ENCODE measurements at regions not wholly inside any gene's neighbourhood (a gene's known extent, or its start where the extent isn't known, plus 50 kb on each side); places are given as distances from the start of the nearest gene placed in this dataset.

GRCh38 chr6:14258695-14259593 is 141.4 kb downstream of the CD83 start:
- no peak for DNase-seq

DNA sequence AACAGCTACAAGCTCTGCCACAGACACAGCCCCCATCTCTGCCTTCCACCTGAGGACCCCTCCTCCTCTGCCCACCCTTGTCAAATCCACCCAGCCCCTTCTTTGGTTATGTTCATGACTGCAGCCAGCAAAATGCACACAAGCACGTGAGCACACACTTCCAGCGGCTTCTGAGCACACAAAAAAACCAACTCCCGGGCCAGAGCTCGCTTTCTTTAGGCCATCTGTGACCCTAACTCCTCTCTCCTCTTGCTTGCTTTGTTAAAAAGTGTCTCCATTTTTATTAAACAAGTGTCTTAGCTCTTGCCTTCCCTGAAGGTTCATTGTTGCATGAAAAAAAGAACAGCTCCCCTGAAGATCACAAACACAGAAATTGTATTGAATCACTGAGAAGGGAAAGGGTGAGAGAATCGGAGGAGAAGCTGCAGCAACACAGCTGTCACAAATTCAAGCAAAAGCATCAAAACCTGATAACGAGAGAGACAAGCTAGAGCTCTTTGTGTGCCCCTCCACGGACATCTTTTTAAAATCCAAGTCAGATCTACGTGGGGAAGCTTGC is 142.1 kb downstream of the CD83 start:
- no peak for DNase-seq

GRCh38 chr6:14260839-14261238 is 143.3 kb downstream of the CD83 start:
- no peak for DNase-seq

DNA sequence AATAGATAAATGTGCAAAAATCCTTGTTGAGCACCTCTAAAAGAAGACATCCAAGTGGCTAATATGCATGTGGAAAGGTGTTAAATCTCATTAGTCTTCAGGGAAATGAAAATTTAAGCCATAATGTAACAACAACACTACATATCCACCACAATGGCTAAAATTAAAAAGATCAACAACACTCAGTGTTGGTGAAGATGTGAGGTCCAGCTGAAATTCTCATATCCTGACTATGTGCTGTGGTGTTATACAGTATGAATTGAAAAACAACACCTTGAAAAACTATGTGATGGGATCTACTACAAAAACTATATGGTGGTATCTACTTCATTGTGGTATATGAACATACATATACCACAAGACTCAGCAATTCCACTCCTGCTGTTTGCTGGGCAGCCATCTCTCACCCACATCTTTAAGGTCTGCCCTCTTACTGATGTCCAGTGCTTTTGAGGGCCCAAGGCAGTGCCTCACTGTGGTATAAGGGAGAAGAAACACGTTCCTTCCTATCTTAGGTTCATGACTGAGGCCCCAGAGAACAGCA is 146.4 kb downstream of the CD83 start:
- DNase-seq: no peak

DNA sequence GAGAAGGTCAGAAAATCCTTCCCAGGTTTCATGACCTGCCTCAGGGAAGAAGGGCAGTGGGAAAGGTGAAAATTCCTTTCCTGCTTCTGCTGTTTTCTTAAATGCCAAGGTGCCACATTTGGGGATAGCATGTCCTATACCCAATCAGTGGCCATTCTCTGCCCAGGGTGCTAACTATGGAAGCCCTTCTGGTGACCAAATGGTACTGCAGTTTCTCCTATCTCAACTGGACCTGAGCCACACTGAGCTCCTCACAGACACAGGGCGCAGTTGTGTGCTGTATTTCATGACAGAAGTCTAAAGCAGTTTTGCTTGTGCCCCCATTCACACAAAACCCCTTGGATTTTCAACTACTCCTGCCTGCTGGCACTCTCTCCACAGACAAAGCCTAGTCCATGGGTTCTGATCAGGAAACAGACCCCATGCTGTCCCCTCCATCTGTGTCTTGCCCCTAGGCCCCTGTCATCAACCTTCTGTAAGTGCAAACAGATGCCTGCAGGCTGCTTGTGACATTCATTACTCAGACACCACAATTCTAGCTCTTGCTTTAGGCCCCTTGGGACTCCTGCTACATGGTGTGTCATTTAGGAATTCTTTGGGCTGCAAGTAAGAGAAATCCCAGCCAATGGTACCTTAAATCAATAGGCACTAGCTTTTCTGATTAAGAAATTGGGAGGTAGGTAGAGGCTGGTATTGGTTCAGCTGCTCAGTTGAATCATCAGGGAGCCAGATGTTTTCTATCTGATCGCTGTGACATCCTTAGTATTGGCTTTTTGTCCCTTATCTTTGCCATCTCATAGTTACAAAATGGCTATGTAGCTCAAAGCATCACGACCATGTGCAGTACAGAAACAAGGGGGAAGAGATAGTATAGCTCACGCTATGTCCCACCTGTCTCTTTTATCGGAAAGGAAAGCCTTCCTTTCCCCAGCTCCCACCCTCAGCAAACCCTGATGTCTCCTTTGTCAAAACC is 147.8 kb downstream of the CD83 start:
- no peak for DNase-seq

- no peak for DNase-seq
Measured at GRCh38 chr6:14266266-14266665, 148.7 kb downstream of the CD83 start.

- no peak for DNase-seq
Measured at GRCh38 chr6:14267885-14268660, 150.5 kb downstream of the CD83 start.

- DNase-seq: no peak
Measured at GRCh38 chr6:14269436-14269835, 151.9 kb downstream of the CD83 start.

DNA sequence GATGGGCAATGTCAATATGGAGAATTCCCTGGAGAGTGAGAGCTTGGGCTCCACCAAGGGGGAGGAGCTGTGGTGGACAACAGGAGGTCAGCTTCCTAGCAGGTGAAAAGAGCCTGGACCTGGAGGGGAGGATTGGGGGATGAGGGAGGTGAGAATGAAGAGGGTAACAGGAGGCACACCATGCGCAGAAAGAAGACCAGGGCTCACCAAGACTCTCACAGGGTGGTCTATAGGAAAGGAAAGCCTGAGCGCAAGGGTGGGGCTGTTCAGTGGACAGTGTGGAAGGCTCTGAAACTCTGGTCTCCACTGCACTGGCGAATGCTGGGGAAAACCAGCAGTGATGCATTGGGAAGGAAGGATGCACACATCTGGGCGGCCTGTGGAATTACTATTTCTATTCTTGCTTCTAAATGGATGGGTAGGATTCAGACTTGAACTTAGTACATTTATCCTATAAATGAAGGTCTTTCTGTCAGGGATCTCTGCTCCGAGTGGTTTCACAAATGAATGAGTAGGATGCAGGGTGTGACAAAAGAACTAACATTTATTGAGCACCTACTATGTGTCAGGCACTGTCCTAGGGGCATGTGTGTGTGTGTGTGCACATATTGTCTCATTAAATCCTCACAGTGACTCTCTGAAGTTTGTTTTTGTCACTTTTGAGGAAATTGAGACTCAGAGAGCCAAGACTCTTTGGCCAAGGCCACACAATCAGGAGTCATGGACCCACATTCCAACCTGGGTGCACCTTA is 152.7 kb downstream of the CD83 start:
- DNase-seq: no peak

DNA sequence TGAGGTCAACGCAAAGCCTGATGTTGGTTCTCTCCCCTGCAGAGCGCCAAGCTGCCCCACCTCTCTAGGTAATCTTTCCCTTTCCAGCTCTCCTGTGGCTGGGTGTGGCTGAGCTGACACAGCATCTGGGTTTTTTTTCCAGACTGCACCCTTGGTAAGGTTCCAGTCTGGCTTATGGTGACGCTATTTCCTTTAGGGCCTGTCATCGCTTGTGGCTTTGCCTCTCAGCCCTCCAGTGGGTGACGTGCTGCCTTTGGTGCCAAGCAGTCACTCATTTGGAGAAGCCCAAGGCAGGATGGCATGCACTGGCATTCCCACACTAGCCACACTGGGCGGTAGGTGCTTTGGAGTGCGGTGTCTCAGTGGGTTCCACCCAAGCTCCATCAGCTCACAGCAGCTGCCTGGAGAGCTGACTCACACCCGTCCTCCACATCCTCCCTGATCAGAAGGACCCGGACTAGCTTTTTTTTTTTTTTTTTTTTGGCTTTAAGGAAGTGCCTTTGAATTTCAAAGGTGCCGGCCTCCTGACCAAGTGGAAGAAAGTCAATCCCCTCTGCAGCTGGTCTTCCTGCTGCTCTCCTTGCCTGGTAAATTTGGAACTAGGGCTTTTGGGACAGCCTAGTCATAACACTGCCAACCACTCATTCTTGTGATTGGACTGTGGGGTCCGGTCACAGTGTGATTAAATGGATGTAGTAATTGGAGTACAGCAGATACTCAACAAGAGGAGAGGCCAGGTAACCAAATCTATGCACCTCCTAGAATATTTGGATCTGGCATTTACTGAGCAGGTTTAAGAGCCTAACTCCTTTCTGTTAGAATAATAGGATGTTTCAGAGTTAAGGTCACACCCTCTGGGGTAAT is 153.6 kb downstream of the CD83 start:
- DNase-seq: peak; percentile 86

DNA sequence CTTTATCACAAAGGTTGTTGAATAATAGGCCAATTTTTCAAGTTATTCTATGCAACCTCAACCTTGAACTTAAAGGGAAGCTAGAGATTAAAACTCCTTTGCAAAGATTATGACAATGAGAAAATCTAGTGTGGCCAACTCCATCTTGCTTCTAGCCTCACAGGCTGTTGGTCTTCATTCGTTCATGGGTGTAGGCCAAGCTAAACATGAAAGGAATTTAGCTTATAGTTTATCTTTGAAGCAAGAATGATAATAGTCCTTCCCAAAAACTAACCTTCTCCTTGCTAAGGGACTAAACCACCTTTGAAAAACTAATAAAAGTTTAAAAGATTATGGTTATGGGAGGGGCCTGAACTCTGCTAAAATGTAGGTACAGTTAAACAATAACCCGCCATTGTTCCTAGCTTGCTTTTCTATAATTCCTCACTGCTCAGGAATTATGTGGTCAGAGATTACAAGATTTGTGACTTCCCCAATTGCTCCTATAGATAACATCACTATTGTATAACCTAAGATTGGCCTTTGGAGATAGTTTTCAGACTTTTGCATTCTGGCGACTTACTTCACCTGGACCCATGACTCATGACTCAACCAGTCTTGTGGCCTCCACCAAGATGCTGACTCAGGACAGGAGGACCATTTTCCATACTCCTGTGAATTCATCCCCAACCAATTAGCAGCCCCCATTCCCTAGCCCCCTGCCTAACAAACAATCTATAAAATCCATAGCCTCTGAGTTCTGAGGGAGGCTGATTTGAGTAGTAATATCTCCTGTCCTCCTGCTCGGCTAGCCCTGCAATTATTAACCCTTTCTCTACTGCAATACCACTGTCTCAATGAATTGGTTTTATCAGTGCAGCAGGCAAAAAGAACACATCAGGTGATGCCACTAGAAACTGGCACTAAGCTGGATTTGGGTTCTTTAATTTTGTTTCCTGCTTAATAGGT is 154.5 kb downstream of the CD83 start:
- DNase-seq: peak; percentile 17

- DNase-seq: no peak
Measured at GRCh38 chr6:14272737-14273085, 155.1 kb downstream of the CD83 start.

DNA sequence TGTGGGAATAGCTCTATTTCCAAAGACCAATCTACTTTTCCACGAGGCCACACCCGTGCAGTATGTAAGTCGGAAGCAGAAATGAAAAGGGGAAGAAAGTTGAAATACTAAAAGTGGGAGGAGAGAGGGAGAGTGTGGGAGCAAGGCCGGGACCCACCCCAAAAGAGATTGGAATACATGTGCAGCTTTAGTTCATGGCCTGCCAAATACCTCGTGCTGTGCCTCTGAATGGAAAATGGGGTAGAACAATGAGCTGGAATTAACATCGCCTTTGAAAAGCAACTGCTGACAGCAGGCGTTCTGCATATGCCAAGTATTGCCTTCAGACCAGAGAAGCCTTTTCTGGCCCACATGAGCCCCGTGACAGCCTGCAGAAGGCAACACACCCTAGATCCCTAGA is 155.6 kb downstream of the CD83 start:
- DNase-seq: peak; percentile 24

DNA sequence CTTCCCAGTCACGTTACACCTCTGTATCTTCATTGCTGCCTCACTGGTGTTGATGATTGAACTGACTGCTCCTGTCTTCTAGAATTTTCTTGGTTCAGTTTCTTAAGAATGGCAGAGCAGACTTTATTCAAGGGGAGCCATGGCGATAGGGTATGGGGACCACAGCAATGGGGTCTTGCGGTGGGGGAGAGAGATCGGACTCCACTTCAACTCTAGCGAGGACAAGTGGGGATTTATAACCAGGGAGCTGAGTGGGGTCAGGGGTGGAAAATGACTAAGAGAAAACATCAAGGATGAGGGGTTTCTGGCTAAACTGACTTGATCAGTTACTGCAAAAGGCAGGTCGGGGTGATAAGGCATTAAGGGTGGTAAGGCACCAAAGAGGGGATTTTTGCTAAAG is 156.4 kb downstream of the CD83 start:
- no peak for DNase-seq

GRCh38 chr6:14274546-14275492 is 157.2 kb downstream of the CD83 start:
- DNase-seq: no peak

GRCh38 chr6:14275493-14275851 is 157.9 kb downstream of the CD83 start:
- DNase-seq: no peak

DNA sequence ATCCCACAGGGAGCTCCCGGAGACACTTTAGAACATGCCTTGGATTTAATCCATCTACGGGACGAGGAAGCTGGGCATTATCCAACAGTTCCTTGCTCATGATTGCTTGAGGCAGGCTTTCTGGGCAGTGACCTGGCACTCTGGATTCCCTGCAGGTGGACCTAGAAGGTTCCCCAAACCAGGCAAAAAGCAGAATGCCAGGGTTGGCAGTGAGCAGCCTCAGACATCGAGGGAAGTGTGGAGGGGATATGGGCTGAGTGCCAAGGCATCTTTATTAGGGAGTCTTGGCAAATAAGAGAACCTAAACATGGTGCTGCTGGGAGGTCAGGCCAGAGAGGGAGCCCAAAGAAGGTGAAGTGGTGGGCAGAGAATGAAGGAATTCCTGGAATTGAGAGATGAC is 158.5 kb downstream of the CD83 start:
- no peak for DNase-seq

DNA sequence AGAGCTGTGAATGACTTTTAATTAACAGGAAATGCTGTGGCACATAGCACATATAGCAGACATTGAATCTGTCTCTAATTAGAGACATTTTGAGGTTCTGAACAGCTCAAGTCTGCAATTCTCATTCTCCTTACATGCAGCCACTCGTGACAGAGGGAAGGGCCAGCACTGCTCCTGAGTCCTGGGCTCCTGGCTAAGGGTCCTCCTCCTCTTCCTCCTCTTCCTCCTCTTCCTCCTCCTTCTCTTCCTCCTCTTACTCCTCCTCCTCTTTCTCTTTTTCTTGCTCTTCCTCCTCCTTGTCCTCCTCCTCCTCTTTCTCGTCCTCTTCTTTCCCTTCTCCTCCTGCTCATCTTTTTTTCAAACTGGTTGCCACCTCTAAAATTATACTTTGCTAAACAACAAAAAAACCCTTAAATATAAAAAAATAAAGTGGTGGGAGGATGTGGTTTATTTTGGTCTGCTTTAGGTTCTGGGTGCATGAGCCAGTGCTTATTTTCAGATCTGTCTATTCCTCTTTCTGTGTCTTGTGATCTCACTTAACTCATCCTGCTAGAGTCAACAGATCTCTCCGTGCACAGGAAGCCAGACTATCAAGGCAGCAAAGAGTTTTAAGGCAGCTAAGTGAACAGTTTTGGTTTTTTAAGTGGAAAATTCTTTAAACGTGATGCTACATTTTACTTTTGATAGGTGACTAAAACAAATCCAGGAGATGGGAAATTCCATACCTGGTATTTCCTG is 159.3 kb downstream of the CD83 start:
- DNase-seq: peak; percentile 81
